ENCODE measurements at regions not wholly inside any gene's neighbourhood (a gene's known extent, or its start where the extent isn't known, plus 50 kb on each side); places are given as distances from the start of the nearest gene placed in this dataset.

GRCh38 chr2:182616471-182617393 lies 99.3 kb upstream of the DNAJC10 start:
- H3K9me3 Mint-ChIP-seq = no peaks in the 10 kb centered on the region
- H3K27me3 Mint-ChIP-seq (ENCODE audit: low read depth) = no peaks in the 10 kb centered on the region
- H3K27ac Mint-ChIP-seq = peak overlapping the region in 1 of 3 experiments; percentile 8
- H3K4me3 Mint-ChIP-seq = no peak overlapping the region
- no peak for TF ChIP-seq CTCF (IDR thresholded peaks at IDR 0.05; ENCODE audit: unreplicated experiment in 3 of 3)
- peaks cover 24% of the 10 kb centered on the region for H3K4me1 Mint-ChIP-seq
- no peaks in the 10 kb centered on the region for H3K36me3 Mint-ChIP-seq (ENCODE audit: low read depth)

GRCh38 chr2:182618672-182619079 lies 97.4 kb upstream of the DNAJC10 start:
- no peak for TF ChIP-seq CTCF (IDR thresholded peaks at IDR 0.05; ENCODE audit: unreplicated experiment in 3 of 3)
- Mint-ChIP-seq H3K4me3 (no peak overlapping the region), H3K27me3 (ENCODE audit: low read depth) (no peaks in the 10 kb centered on the region), H3K9me3 (no peaks in the 10 kb centered on the region), H3K4me1 (peaks cover 24% of the 10 kb centered on the region), H3K27ac (peak overlapping the region; percentile 15 to 33 (median 18)), H3K36me3 (ENCODE audit: low read depth) (no peaks in the 10 kb centered on the region)

GRCh38 chr2:182619276-182619675 lies 96.8 kb upstream of the DNAJC10 start:
- Mint-ChIP-seq H3K4me3 (no peak overlapping the region), H3K27ac (peak overlapping the region in 1 of 3 experiments; percentile 15), H3K9me3 (no peaks in the 10 kb centered on the region), H3K4me1 (peaks cover 24% of the 10 kb centered on the region), H3K36me3 (ENCODE audit: low read depth) (no peaks in the 10 kb centered on the region), H3K27me3 (ENCODE audit: low read depth) (no peaks in the 10 kb centered on the region)
- TF ChIP-seq CTCF (IDR thresholded peaks at IDR 0.05; ENCODE audit: unreplicated experiment in 3 of 3) = no peak

GRCh38 chr2:182621191-182621590 lies 94.9 kb upstream of the DNAJC10 start:
- Mint-ChIP-seq H3K9me3 (no peaks in the 10 kb centered on the region), H3K4me1 (peaks cover 24% of the 10 kb centered on the region), H3K27me3 (ENCODE audit: low read depth) (no peaks in the 10 kb centered on the region), H3K27ac (no peak overlapping the region), H3K36me3 (ENCODE audit: low read depth) (no peaks in the 10 kb centered on the region), H3K4me3 (no peak overlapping the region)
- TF ChIP-seq CTCF (IDR thresholded peaks at IDR 0.05; ENCODE audit: unreplicated experiment in 3 of 3) = no peak

- TF ChIP-seq CTCF (IDR thresholded peaks at IDR 0.05; ENCODE audit: unreplicated experiment in 3 of 3) = no peak
- peaks cover 24% of the 10 kb centered on the region for H3K4me1 Mint-ChIP-seq
- no peaks in the 10 kb centered on the region for H3K27me3 Mint-ChIP-seq (ENCODE audit: low read depth)
- no peaks in the 10 kb centered on the region for H3K36me3 Mint-ChIP-seq (ENCODE audit: low read depth)
- H3K4me3 Mint-ChIP-seq = no peak overlapping the region
- H3K27ac Mint-ChIP-seq = no peak overlapping the region
- no peaks in the 10 kb centered on the region for H3K9me3 Mint-ChIP-seq
Measured at GRCh38 chr2:182621810-182622209, 94.2 kb upstream of the DNAJC10 start.

- H3K27ac Mint-ChIP-seq = no peak overlapping the region
- no peak overlapping the region for H3K4me3 Mint-ChIP-seq
- no peaks in the 10 kb centered on the region for H3K36me3 Mint-ChIP-seq (ENCODE audit: low read depth)
- H3K9me3 Mint-ChIP-seq = no peaks in the 10 kb centered on the region
- H3K27me3 Mint-ChIP-seq (ENCODE audit: low read depth) = no peaks in the 10 kb centered on the region
- H3K4me1 Mint-ChIP-seq = peaks cover 24% of the 10 kb centered on the region
- TF ChIP-seq CTCF (IDR thresholded peaks at IDR 0.05; ENCODE audit: unreplicated experiment in 3 of 3) = no peak
Measured at GRCh38 chr2:182622231-182622630, 93.8 kb upstream of the DNAJC10 start.

Measured in nephron (organoid).